ENCODE measurements at regions not wholly inside any gene's neighbourhood (a gene's known extent, or its start where the extent isn't known, plus 50 kb on each side); places are given as distances from the start of the nearest gene placed in this dataset.

GRCh38 chr1:90779573-90779972 lies 62.5 kb upstream of the BARHL2 start:
- TF ChIP-seq CTCF (IDR thresholded peaks at IDR 0.05) (no peak), POLR2AphosphoS5 (IDR thresholded peaks at IDR 0.05; ENCODE audit: insufficient read depth in 1 of 2, low read depth in 1 of 2) (no peak), POLR2A (IDR thresholded peaks at IDR 0.05) (no peak)

All from vagina (tissue), 2 donors.